ENCODE measurements at regions not wholly inside any gene's neighbourhood (a gene's known extent, or its start where the extent isn't known, plus 50 kb on each side); places are given as distances from the start of the nearest gene placed in this dataset.

- TF ChIP-seq POLR2A (IDR thresholded peaks at IDR 0.05) (no peak), CTCF (IDR thresholded peaks at IDR 0.05) (no peak)
These were observed 490.1 kb upstream of the ZNF385D start for GRCh38 chr3:22241110-22241509.
